Neural crest cell (in vitro differentiated cells): ENCODE measurements at regions not wholly inside any gene's neighbourhood (a gene's known extent, or its start where the extent isn't known, plus 50 kb on each side); places are given as distances from the start of the nearest gene placed in this dataset.

Source experiments
- DNase-seq: peaks from one replicate; pipeline ENCODE4 v3.0.0; 2021; ENCODE audit warnings: low read depth, mixed read lengths, low spot score
- H3K27ac Mint-ChIP-seq: one replicate; pipeline ENCODE4 v1.8.0; 2021; ENCODE audit warnings: mild to moderate bottlenecking, mixed read lengths; ENCODE audit not compliant: unreplicated experiment
- H3K27me3 Mint-ChIP-seq: 2 replicates; pipeline ENCODE4 v1.8.0; 2021; ENCODE audit warnings: low read depth, mild to moderate bottlenecking, mixed read lengths
- H3K36me3 Mint-ChIP-seq: 2 replicates; pipeline ENCODE4 v1.8.0; 2021; ENCODE audit warnings: low read depth, mild to moderate bottlenecking, mixed read lengths
- H3K4me1 Mint-ChIP-seq: 2 replicates; pipeline ENCODE4 v1.8.0; 2021; ENCODE audit warnings: mixed read lengths
- H3K4me3 Mint-ChIP-seq: one replicate; pipeline ENCODE4 v1.8.0; 2021; ENCODE audit warnings: mild to moderate bottlenecking, mixed read lengths
- H3K9me3 Mint-ChIP-seq: 2 replicates; pipeline ENCODE4 v1.8.0; 2021; ENCODE audit warnings: mixed read lengths
- TF ChIP-seq, protein P1 (sequence below): fragments of 200-600 bp; sonication (generic); conservative IDR thresholded peaks from 2 replicates; pipeline ENCODE4 v1.5.0; 2021; ENCODE audit warnings: antibody characterized with exemption, mild to moderate bottlenecking

- H3K36me3 Mint-ChIP-seq, result no peaks in the 10 kb centered on the region
These were observed 671.5 kb downstream of the DHX35 start for GRCh38 chr20:39633689-39634088.

GRCh38 chr20:39632757-39633156, 670.6 kb downstream of the DHX35 start:
- TF ChIP-seq, protein P1, sequence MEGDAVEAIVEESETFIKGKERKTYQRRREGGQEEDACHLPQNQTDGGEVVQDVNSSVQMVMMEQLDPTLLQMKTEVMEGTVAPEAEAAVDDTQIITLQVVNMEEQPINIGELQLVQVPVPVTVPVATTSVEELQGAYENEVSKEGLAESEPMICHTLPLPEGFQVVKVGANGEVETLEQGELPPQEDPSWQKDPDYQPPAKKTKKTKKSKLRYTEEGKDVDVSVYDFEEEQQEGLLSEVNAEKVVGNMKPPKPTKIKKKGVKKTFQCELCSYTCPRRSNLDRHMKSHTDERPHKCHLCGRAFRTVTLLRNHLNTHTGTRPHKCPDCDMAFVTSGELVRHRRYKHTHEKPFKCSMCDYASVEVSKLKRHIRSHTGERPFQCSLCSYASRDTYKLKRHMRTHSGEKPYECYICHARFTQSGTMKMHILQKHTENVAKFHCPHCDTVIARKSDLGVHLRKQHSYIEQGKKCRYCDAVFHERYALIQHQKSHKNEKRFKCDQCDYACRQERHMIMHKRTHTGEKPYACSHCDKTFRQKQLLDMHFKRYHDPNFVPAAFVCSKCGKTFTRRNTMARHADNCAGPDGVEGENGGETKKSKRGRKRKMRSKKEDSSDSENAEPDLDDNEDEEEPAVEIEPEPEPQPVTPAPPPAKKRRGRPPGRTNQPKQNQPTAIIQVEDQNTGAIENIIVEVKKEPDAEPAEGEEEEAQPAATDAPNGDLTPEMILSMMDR, result no peak
- Mint-ChIP-seq H3K36me3 (no peaks in the 10 kb centered on the region), H3K4me3 (no peak overlapping the region), H3K27ac (no peak overlapping the region), H3K9me3 (no peaks in the 10 kb centered on the region), H3K4me1 (no peaks in the 10 kb centered on the region), H3K27me3 (peaks cover 2% of the 10 kb centered on the region)
- DNase-seq, result no peak

More at GRCh38 chr20:39633689-39634088, 671.5 kb downstream of the DHX35 start:
- TF ChIP-seq, protein P1, result no peak
- H3K27ac Mint-ChIP-seq, result peak overlapping the region; percentile 37
- H3K4me1 Mint-ChIP-seq, result peaks cover 4% of the 10 kb centered on the region
- no peak for DNase-seq
- no peaks in the 10 kb centered on the region for H3K27me3 Mint-ChIP-seq
- no peaks in the 10 kb centered on the region for H3K9me3 Mint-ChIP-seq
- no peak overlapping the region for H3K4me3 Mint-ChIP-seq

DNA sequence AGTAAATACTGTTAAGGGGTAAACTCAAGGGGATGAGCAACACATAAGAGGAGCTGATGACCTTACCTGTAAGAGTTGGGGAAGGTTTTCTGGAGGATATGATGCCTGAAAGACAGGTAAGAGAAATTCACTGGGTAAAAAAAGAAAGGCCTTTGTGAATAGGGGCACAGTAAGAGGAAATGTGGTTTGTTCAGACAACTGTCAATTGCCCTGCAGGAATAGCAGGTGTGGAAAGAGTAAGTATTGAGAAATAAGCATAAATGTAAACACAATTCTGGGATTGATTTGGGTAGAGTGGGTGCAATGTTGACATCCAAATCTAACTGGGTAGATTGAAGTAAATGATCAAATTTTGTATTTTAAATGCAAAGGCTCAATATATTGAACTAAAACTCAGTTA, 670.0 kb downstream of the DHX35 start:
- TF ChIP-seq, protein P1, result no peak
- Mint-ChIP-seq H3K27ac (no peak overlapping the region), H3K4me3 (no peak overlapping the region), H3K9me3 (no peaks in the 10 kb centered on the region), H3K27me3 (peaks cover 2% of the 10 kb centered on the region), H3K4me1 (no peaks in the 10 kb centered on the region), H3K36me3 (no peaks in the 10 kb centered on the region)
- no peak for DNase-seq

DNA sequence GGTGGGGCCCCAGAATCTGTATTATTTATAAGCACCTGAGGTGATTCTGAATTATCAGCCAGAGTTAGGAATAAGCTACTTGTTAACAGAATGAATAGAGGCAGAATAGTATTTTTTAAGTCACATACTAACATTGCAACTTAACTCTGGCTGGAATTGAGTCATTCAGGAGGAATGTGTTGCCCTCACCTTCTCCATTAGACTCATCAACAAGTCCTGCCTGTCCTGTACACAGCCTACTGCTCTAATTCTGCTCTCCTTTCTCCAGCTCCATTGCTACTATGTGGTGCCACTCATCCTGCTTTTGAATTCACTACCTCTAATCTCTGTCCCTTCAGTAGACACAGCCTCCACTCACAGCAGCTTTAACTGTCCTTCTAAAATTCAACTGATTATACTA, 669.4 kb downstream of the DHX35 start:
- Mint-ChIP-seq H3K27ac (no peak overlapping the region), H3K27me3 (peaks cover 2% of the 10 kb centered on the region), H3K36me3 (no peaks in the 10 kb centered on the region), H3K4me1 (no peaks in the 10 kb centered on the region), H3K4me3 (no peak overlapping the region), H3K9me3 (no peaks in the 10 kb centered on the region)
- DNase-seq, result no peak
- TF ChIP-seq, protein P1, result no peak

DNA sequence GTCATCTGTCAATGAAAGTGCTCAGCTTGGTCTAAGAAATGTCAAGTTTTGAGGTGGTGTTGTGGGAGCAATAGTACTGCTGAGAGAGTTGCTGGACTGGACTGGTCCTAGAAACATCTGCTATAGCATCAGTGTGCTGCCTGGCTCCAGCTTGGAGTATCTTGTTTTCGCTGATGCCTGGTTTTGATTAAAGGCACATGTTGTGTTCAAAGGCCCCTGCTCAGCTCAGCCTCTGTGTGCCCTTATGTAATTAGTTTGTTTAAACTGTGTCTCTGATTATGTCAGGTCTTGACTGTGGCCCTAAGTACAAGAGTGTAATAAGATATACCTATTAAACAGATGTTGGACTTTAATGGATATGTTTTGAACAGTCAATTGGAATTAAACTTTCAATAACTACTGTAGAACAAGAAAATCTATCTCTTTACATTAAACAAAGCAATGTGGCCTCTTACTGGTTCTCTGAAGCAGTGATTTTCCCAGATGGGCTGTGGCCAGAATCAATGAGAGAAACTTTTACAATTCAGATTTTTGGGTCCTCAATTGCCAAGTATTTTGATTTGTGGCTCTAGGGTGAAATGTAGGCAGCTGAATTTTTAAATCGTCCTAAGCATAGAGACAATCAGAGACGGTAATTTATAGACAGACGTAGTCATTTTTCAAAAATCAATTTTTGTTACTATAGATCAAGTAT, 668.2 kb downstream of the DHX35 start:
- TF ChIP-seq, protein P1, result no peak
- H3K4me3 Mint-ChIP-seq, result no peak overlapping the region

More for the DNA sequence above, 668.2 kb downstream of the DHX35 start:
- Mint-ChIP-seq H3K4me1 (no peaks in the 10 kb centered on the region), H3K27ac (no peak overlapping the region), H3K9me3 (no peaks in the 10 kb centered on the region), H3K36me3 (no peaks in the 10 kb centered on the region), H3K27me3 (peaks cover 2% of the 10 kb centered on the region)
- no peak for DNase-seq
